Pulmonary artery endothelial cell (primary cell): ENCODE measurements at regions not wholly inside any gene's neighbourhood (a gene's known extent, or its start where the extent isn't known, plus 50 kb on each side); places are given as distances from the start of the nearest gene placed in this dataset.
"Not testable (repeated sequence)": the region's sequence is repeated elsewhere in the genome, so short reads cannot be mapped to it uniquely, and the experiment has no call there.

Experiments
- DNase-seq: peaks from one replicate; pipeline ENCODE4 v3.0.0-alpha.2; 2011; ENCODE audit warnings: low read depth, low spot score

- DNase-seq = no peak
These were observed 52.7 kb upstream of the ZCCHC13 start for GRCh38 chrX:74251006-74251930.

- DNase-seq = no peak
These were observed 53.4 kb upstream of the ZCCHC13 start for GRCh38 chrX:74250574-74250973.

GRCh38 chrX:74249963-74250362 is 54.0 kb upstream of the ZCCHC13 start:
- DNase-seq = no peak

GRCh38 chrX:74248889-74249288 is 55.1 kb upstream of the ZCCHC13 start:
- no peak for DNase-seq

GRCh38 chrX:74246524-74246923 is 57.5 kb upstream of the ZCCHC13 start:
- no peak for DNase-seq

- no peak for DNase-seq
These were observed 61.4 kb upstream of the ZCCHC13 start for GRCh38 chrX:74242484-74243138.

- peak; percentile 54 for DNase-seq
These were observed 61.9 kb upstream of the ZCCHC13 start for GRCh38 chrX:74242050-74242449.

GRCh38 chrX:74238771-74239170 is 65.2 kb upstream of the ZCCHC13 start:
- DNase-seq = no peak

GRCh38 chrX:74234818-74235217 is 69.2 kb upstream of the ZCCHC13 start:
- no peak for DNase-seq

- no peak for DNase-seq
These were observed 71.1 kb upstream of the ZCCHC13 start for GRCh38 chrX:74232859-74233258.

- DNase-seq = no peak
These were observed 72.4 kb upstream of the ZCCHC13 start for GRCh38 chrX:74231625-74232024.

GRCh38 chrX:74230094-74230493 is 73.9 kb upstream of the ZCCHC13 start:
- no peak for DNase-seq

GRCh38 chrX:74225111-74225510 is 78.9 kb upstream of the ZCCHC13 start:
- no peak for DNase-seq

GRCh38 chrX:74220277-74220676 is 83.7 kb upstream of the ZCCHC13 start:
- DNase-seq = no peak

GRCh38 chrX:74218895-74219294 is 85.1 kb upstream of the ZCCHC13 start:
- no peak for DNase-seq

- no peak for DNase-seq
These were observed 87.6 kb upstream of the ZCCHC13 start for GRCh38 chrX:74216421-74216820.

- no peak for DNase-seq
These were observed 92.1 kb upstream of the ZCCHC13 start for GRCh38 chrX:74211911-74212310.

GRCh38 chrX:74207539-74207938 is 96.4 kb upstream of the ZCCHC13 start:
- DNase-seq = no peak

- DNase-seq = no peak
These were observed 108.4 kb upstream of the ZCCHC13 start for GRCh38 chrX:74195605-74196004.

GRCh38 chrX:74195120-74195519 is 108.9 kb upstream of the ZCCHC13 start:
- DNase-seq = no peak

- no peak for DNase-seq
These were observed 116.8 kb upstream of the ZCCHC13 start for GRCh38 chrX:74187211-74187610.

- DNase-seq = not testable (repeated sequence)
These were observed 120.9 kb upstream of the ZCCHC13 start for GRCh38 chrX:74183047-74183446.

- not testable (repeated sequence) for DNase-seq
These were observed 122.0 kb upstream of the ZCCHC13 start for GRCh38 chrX:74181976-74182375.
